Upper lobe of left lung (tissue), 6 donors: ENCODE measurements at regions not wholly inside any gene's neighbourhood (a gene's known extent, or its start where the extent isn't known, plus 50 kb on each side); places are given as distances from the start of the nearest gene placed in this dataset.

ENCODE experiments used
- ATAC-seq, 2 donors: fragments of 200-7000 bp; cut with Tn5 transposase; one replicate each; pipeline ENCODE4 v1.9.1; 2022; ENCODE audit warnings: mild to moderate bottlenecking in 2 of 2, moderate library complexity in 2 of 2; ENCODE audit not compliant: low FRiP score in 2 of 2
- DNase-seq, 2 donors: peaks; one replicate each; pipeline ENCODE4 v3.0.0-alpha.2; 2019 to 2020
- H3K27ac ChIP-seq, 4 donors: fragments of 200-600 bp; sonication (generic); one replicate each; pipeline ENCODE4 v1.5.1; 2016 to 2019
- H3K27me3 ChIP-seq, 4 donors: fragments of 200-600 bp; sonication (generic); one replicate each; pipeline ENCODE4 v1.5.1; 2017 to 2019
- H3K36me3 ChIP-seq, 4 donors: fragments of 200-600 bp; sonication (generic); one replicate each; pipeline ENCODE4 v1.5.1; 2016 to 2019
- H3K4me1 ChIP-seq, 4 donors: fragments of 200-600 bp; sonication (generic); one replicate each; pipeline ENCODE4 v1.5.1; 2018 to 2019
- H3K4me3 ChIP-seq, 4 donors: fragments of 200-600 bp; sonication (generic); one replicate each; pipeline ENCODE4 v1.5.1; 2017 to 2019; ENCODE audit warnings: mild to moderate bottlenecking in 2 of 4, moderate library complexity in 1 of 4
- H3K9me3 ChIP-seq, 4 donors: fragments of 200-600 bp; sonication (generic); one replicate each; pipeline ENCODE4 v1.5.1; 2018 to 2019
- EP300 ChIP-seq, 4 donors: sonication (generic); formaldehyde crosslinking; IDR thresholded peaks; one replicate each; pipeline ENCODE4 v1.5.1; 2017; ENCODE audit warnings: antibody characterized with exemption in 4 of 4, control low read depth in 2 of 4
- POLR2A ChIP-seq, 4 donors: fragments of 450-650 bp; IDR thresholded peaks; one replicate each; pipeline ENCODE4 v1.5.1; 2016 to 2017; ENCODE audit warnings: antibody characterized with exemption in 4 of 4, mild to moderate bottlenecking in 2 of 4
- POLR2AphosphoS5 ChIP-seq, 2 donors: sonication (generic); formaldehyde crosslinking; IDR thresholded peaks; one replicate each; pipeline ENCODE4 v1.5.1; 2017; ENCODE audit warnings: antibody characterized with exemption in 2 of 2
- WGBS, 2 donors: methylation state at CpG; one replicate each; pipeline ENCODE4 v1.1.5; 2017 to 2018; 5-methylcytosine and 5-hydroxymethylcytosine counted together
- TF ChIP-seq, protein P1 (sequence below), 6 experiments: fragments of 450-650 bp in 4 of 6; fragments of 200-600 bp in 2 of 6; sonication (generic) in 2 of 6; IDR thresholded peaks; one replicate each; pipeline ENCODE4 v1.5.1; 2016 to 2019; ENCODE audit warnings: antibody characterized with exemption in 6 of 6
- donor health status: DM: no; HTN: no; CAD: no; lungs with moderate emphysema.
- donor health status: DM: no; HTN: yes; CAD: no; lungs with severe emphysema.

DNA sequence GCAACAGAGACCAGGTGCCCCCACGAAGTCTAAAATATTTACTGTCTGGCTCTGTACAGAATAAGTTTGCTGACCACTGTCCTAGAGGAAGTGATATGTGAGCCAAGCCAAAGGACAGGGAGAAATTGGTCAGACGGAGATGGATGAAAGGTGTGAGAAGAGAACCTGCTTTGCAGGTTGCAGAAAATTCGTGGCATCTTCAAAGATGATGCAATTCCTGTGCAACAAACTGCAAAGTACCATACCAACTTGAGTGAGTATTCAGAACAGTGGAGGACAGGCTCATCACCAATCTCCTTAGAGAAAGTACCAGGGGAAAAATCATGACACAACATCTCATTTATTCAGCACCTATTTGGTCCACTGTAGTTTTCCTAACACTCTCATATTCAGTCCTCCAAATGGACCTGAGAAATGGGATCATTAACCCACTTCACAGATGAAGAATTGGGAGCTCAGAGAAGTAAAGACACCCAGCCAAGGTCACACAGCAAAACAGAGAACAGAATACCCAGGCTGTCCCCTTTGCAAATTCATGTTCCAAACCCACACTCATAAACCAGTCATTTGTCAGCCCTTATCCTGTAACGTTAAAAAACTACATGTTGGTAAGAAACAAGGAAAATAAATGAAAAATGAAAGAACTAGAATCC is 536.8 kb downstream of the MIAT start:
- DNase-seq (no peak), ATAC-seq (no peak)
- no peaks in the 10 kb centered on the region for H3K4me1 ChIP-seq
- no peaks in the 10 kb centered on the region for H3K36me3 ChIP-seq
- TF ChIP-seq EP300 (IDR thresholded peaks at IDR 0.05) (no peak), POLR2A (IDR thresholded peaks at IDR 0.05) (no peak), POLR2AphosphoS5 (IDR thresholded peaks at IDR 0.05) (no peak)
- TF ChIP-seq, protein P1, sequence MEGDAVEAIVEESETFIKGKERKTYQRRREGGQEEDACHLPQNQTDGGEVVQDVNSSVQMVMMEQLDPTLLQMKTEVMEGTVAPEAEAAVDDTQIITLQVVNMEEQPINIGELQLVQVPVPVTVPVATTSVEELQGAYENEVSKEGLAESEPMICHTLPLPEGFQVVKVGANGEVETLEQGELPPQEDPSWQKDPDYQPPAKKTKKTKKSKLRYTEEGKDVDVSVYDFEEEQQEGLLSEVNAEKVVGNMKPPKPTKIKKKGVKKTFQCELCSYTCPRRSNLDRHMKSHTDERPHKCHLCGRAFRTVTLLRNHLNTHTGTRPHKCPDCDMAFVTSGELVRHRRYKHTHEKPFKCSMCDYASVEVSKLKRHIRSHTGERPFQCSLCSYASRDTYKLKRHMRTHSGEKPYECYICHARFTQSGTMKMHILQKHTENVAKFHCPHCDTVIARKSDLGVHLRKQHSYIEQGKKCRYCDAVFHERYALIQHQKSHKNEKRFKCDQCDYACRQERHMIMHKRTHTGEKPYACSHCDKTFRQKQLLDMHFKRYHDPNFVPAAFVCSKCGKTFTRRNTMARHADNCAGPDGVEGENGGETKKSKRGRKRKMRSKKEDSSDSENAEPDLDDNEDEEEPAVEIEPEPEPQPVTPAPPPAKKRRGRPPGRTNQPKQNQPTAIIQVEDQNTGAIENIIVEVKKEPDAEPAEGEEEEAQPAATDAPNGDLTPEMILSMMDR (IDR thresholded peaks at IDR 0.05) = no peak
- no peak overlapping the region for H3K27ac ChIP-seq
- no peaks in the 10 kb centered on the region for H3K27me3 ChIP-seq
- no peak overlapping the region for H3K4me3 ChIP-seq
- peaks cover 0 to 3% (median 0%) of the 10 kb centered on the region in 4 donors for H3K9me3 ChIP-seq
- WGBS, 2 donors = 49 to 68% methylated on average over 4 of the region's 4 CpGs

DNA sequence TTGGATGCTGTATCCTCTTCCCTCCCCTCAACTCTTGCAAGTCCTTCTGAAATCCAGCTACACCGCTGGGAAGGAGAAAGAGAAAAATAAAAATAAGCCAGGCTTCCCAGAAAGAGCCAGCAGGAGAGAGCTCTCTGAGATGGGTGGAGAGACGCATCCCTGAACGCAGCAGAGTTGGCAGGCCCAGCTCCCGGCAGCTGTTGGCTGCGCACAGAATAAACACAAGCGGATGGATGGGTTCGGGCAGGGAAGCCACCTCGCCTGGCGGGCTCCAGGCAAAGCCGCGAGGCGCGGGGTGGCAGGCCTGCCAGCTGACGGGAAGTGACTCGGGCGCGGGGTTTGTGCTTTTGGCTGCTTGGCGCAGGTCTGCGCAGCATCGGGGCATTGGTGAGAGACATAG is 537.7 kb downstream of the MIAT start:
- 69 to 74% methylated on average over 20 of the region's 20 CpGs for WGBS, 2 donors
- no peak for TF ChIP-seq POLR2A (IDR thresholded peaks at IDR 0.05)
- TF ChIP-seq EP300 (IDR thresholded peaks at IDR 0.05) = no peak
- TF ChIP-seq, protein P1 (IDR thresholded peaks at IDR 0.05) = no peak
- no peak for TF ChIP-seq POLR2AphosphoS5 (IDR thresholded peaks at IDR 0.05)
- Histone ChIP-seq H3K27me3 (no peaks in the 10 kb centered on the region), H3K4me1 (no peaks in the 10 kb centered on the region), H3K27ac (no peak overlapping the region), H3K4me3 (no peak overlapping the region), H3K9me3 (peaks cover 0 to 3% (median 0%) of the 10 kb centered on the region in 4 donors), H3K36me3 (no peaks in the 10 kb centered on the region)
- peak in 1 of 2 donors; percentile 81 for ATAC-seq
- DNase-seq = peak in 1 of 2 donors; percentile 86

- DNase-seq (no peak), ATAC-seq (peak; percentile 24 to 35)
- H3K27ac ChIP-seq = no peak overlapping the region
- 75 to 92% methylated on average over 1 to 5 of the region's 5 CpGs for WGBS, 2 donors
- H3K4me1 ChIP-seq = no peaks in the 10 kb centered on the region
- H3K4me3 ChIP-seq = no peak overlapping the region
- H3K36me3 ChIP-seq = no peaks in the 10 kb centered on the region
- H3K27me3 ChIP-seq = no peaks in the 10 kb centered on the region
- TF ChIP-seq EP300 (IDR thresholded peaks at IDR 0.05) = no peak
- TF ChIP-seq, protein P1 (IDR thresholded peaks at IDR 0.05) = no peak
- no peak for TF ChIP-seq POLR2A (IDR thresholded peaks at IDR 0.05)
- no peak for TF ChIP-seq POLR2AphosphoS5 (IDR thresholded peaks at IDR 0.05)
- H3K9me3 ChIP-seq = peaks cover 0 to 3% (median 0%) of the 10 kb centered on the region in 4 donors
These were observed 538.1 kb downstream of the MIAT start for GRCh38 chr22:27195494-27195893.

DNA sequence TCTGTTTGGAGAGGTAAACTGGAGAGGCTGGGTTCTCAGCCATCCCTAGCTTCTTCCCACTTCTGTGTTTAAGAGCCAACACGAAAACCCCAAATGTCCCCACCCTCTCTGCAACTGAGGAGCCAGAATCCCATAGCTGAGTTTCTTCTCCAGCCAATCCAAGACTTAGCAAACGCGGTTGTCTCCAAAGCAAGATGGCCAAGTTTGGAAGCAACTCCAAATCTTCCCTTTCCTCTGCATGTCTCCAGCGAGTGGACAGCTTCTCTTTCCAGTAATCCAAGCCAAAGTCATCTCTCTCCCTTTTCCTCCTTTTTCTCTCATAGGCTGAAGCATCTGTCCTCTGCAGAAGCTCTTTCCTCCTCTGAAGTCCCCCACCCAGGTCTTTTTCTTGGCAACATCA is 539.2 kb downstream of the MIAT start:
- TF ChIP-seq EP300 (IDR thresholded peaks at IDR 0.05) (no peak), POLR2AphosphoS5 (IDR thresholded peaks at IDR 0.05) (no peak)
- DNase-seq (no peak), ATAC-seq (no peak)
- Histone ChIP-seq H3K4me3 (no peak overlapping the region), H3K9me3 (peaks cover 0 to 3% (median 0%) of the 10 kb centered on the region in 4 donors), H3K27me3 (no peaks in the 10 kb centered on the region), H3K36me3 (no peaks in the 10 kb centered on the region), H3K27ac (no peak overlapping the region), H3K4me1 (no peaks in the 10 kb centered on the region)
- 49 to 76% methylated on average over 4 of the region's 4 CpGs for WGBS, 2 donors

- peak in 1 of 2 donors; percentile 27 for ATAC-seq
These were observed 539.7 kb downstream of the MIAT start for GRCh38 chr22:27197052-27197451.

More at GRCh38 chr22:27197052-27197451, 539.7 kb downstream of the MIAT start:
- peaks cover 0 to 3% (median 0%) of the 10 kb centered on the region in 4 donors for H3K9me3 ChIP-seq
- WGBS, 2 donors = 53 to 65% methylated on average over 4 of the region's 4 CpGs
- TF ChIP-seq POLR2A (IDR thresholded peaks at IDR 0.05) (no peak), EP300 (IDR thresholded peaks at IDR 0.05) (no peak), POLR2AphosphoS5 (IDR thresholded peaks at IDR 0.05) (no peak)
- TF ChIP-seq, protein P1 (IDR thresholded peaks at IDR 0.05) = no peak
- no peaks in the 10 kb centered on the region for H3K27me3 ChIP-seq
- H3K36me3 ChIP-seq = no peaks in the 10 kb centered on the region
- H3K4me3 ChIP-seq = no peak overlapping the region
- no peak for DNase-seq
- no peak overlapping the region for H3K27ac ChIP-seq
- H3K4me1 ChIP-seq = no peaks in the 10 kb centered on the region
